HG03095 (cell line): ENCODE measurements at regions not wholly inside any gene's neighbourhood (a gene's known extent, or its start where the extent isn't known, plus 50 kb on each side); places are given as distances from the start of the nearest gene placed in this dataset.
"Not testable (repeated sequence)": the region's sequence is repeated elsewhere in the genome, so short reads cannot be mapped to it uniquely, and the experiment has no call there.

Experiments used
- ATAC-seq: cut with Tn5 transposase; IDR thresholded peaks from one replicate; pipeline ENCODE4 v1.9.1; 2021; ENCODE audit warnings: moderate library complexity; ENCODE audit not compliant: unreplicated experiment

DNA sequence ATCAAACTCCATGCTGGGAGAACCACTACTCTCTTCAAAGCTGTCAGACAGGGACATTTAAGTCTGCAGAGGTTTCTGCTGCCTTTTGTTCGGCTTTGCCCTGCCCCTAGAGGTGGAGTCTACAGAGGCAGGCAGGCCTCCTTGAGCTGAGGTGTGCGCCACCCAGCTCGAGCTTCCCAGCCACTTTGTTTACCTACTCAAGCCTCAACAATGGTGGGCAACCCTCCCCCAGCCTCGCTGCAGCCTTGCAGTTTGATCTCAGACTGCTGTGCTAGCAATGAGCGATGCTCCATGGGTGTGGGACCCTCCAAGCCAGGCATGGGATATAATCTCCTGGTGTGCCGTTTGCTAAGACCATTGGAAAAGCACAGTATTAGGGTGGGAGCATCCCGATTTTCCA lies 185.3 kb downstream of the COX18 start:
- not testable (repeated sequence) for ATAC-seq

DNA sequence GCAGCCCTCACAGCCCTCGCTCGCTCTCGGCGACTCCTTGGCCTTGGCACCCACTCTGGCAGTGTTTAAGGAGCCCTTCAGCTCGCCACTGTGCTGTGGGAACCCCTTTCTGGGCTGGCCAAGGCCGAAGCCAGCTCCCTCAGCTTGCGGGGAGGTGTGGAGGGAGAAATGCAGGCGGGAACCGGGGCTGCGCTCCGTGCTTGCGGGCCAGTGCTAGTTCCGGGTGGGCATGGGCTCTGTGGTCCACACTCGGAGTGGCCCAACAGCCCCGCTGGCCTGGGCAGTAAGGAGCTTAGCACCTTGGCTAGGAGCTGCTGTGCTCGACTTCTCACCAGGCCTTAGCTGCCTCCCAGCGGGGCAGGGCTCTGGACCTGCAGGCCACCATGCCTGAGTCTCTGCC lies 192.6 kb downstream of the COX18 start:
- ATAC-seq, result no peak

DNA sequence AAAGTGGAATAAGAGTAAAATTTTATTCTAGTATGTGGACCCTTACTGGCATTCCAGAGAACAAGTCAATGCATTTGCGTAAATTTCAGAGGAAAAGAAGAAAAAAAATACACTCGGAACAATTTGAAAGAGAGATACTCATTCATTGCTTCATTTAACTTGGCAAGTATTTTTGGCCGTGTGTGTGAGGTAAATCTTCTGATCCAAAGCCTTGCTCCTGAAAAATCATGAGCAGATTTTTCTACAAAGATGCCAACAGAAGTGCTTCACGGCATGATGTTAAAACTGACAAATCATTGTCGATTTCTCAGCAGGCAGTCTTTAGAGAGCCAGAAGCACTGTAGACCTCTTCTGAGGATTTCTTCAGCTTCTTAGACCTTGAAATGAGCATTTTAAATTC lies 194.0 kb downstream of the COX18 start:
- no peak for ATAC-seq

DNA sequence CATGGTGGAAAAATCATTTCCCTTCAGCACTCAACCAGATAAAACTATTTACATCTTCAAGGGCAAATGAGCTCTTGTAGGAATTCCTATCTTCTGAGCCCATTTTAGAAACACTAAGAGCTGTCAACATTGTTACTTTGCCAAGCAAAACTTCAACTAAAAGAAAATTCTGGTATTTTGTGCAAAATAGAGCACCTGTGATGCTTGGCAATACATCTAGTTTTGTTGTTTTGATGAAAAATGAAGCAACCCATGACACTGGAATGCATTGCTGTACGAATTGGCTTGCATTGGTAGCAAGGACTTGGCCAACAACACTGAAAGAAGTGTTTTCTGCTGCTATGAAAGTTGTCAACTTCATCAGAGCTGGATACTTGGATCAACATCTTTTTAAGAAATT lies 194.4 kb downstream of the COX18 start:
- no peak for ATAC-seq

DNA sequence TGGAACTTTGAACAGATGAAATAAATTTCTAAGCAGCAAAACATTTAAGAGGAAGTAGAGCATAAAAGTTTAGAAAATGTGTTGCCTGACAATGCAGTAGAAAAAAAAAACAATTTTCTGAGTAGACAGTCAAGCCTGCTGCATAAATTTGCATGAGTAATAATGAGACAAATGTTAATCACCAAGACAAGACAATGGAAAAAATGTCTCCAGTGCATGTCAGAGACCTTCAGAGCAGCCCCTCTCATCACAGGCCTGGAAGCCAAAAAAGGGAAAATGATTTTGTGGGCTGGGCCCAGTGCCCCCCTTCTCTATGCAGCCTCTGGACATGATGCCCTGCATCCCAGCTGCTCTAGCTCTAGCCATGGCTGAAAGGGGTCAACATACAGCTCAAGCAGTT lies 204.6 kb downstream of the COX18 start:
- ATAC-seq, result no peak

DNA sequence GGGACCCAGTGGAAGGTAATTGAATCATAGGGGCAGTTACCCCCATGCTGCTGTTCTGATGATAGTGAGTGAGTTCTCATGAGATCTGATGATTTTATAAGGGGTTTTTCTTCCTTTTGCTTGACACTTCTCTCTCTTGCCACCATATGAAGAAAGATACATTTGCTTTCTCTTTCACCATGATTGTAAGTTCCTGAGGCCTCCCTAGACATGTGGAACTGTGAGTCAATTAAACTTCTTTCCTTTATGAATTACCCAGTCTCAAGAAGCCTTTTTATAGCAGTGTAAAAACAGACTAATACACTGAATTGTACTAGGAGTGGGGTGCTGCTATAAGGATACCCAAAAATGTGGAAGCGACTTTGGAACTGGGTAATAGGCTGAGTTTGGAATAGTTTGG lies 205.2 kb downstream of the COX18 start:
- ATAC-seq, result not testable (repeated sequence)

DNA sequence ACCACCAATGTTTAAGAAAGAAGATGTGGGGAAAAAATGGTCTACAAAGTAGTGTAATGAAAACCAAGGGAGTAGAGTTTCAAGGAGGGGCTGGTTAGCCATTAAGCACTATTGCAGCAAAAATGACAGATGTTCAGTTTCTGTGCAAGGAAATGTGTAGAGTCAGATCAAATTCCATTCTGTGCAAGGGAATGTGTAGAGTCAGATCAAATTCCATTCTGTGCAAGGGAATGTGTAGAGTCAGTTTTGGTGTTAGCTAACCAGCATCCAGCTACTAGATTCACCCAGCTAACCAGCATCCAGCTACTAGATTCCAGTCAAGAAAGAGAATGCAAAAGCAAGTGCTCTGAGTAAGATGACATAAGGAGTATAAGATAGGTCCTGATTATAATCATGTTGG lies 208.8 kb downstream of the COX18 start:
- no peak for ATAC-seq

DNA sequence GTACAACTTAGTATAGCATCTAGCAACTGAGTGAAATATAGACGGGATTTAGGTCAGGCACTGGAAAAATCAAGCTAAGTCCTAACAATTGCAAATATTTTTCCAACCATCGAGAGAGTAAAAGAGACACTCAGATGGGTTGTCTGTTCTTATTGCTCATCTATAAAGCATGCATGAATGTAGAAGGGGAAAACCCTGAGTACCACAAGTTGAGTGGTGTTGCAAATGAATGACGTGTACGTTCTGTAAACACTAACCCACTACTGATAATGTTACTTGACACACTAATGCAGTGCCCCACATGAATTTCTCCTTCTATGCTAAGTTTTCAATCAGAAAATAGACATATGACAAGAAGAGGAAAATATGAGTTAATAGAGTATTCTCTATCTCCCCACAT lies 211.2 kb downstream of the COX18 start:
- no peak for ATAC-seq

DNA sequence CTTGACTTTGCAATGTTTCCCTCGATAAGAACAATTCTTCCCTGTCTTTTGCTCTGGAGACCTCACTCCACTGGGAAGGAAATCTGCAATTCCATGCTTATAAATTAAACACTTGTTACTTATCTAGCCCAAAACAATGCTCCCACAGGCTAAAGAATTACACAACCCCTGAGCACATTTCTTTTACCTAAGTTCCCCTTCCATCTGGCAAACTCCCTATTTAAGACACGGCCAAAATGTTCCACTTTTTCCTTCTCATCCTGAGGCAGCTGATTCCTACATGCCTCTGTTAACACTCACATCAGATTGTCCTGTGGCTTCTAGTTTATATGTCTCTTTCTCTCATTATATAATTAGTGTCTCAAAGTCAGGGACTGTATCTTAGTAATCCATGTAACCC lies 211.7 kb downstream of the COX18 start:
- no peak for ATAC-seq

DNA sequence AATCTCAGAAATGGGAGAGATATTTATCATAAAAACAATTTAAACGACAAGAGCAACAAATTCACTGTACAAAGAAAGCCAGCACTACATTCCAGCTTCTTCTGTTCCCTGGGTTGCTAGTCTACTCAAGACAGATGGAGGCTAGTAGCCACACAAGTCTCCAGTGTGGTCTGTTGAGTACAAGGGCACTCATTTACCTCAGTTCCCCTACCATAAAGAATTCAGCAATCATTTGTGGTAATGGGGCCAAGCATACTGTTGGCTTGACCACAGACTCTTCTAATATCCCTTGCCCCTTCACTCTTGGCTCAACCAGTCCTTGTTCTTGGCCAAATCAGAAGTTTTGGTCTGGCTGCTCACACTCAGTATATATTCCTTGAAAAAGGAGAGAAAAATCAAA lies 212.3 kb downstream of the COX18 start:
- no peak for ATAC-seq

DNA sequence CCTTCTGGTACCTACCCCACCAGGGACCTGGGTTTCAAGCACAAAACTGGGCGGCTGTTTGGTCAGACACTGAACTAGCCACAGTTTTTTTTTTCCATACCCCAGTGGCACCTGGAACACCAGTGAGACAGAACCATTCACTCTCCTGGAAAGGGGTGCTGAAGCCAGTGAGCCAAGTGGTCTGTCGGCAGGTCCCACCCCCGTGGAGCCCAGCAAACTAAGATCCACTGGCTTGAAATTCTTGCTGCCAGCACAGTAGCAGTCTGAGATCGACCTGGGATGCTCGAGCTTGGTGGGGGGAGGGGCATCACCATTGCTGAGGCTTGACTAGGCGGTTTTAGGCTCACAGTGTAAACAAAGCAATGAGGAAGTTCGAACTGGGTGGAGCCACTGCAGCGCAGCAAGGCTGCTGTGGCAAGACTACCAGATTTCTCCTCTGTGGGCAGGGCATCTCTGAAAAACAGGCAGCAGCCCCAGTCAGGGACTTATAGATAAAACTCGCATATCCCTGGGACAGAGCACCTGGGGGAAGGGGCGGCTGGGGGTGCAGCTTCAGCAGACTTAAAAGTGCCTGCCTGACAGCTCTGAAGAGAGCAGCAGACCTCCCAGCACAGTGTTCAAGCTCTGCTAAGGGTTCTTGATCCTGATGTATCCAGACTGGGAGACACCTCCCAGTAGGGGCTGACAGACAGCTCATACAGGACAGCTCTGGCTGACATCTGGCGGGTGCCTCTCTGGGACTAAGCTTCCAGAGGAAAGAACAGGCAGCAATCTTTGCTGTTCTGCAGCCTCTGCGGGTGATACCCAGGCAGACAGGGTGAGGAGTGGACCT lies 223.0 kb downstream of the COX18 start:
- no peak for ATAC-seq

DNA sequence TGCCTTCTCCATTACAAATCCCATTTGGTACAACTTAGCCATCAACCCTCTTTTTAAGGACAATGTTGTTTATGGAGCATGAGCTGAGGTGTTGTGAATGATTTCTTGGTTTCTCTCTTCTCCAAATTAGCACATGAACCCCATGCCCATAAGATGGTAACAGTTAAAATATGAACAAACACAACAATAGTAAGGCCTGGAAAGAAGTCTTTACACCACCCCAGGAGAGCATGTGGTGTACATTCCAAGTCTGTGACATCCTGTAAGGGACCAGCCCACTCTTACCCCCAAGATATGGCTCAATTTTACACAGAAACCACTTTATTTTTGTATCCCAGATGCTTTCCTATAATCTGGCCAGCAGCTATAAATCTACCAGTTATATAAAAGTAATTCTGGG lies 226.1 kb downstream of the COX18 start:
- ATAC-seq, result no peak

DNA sequence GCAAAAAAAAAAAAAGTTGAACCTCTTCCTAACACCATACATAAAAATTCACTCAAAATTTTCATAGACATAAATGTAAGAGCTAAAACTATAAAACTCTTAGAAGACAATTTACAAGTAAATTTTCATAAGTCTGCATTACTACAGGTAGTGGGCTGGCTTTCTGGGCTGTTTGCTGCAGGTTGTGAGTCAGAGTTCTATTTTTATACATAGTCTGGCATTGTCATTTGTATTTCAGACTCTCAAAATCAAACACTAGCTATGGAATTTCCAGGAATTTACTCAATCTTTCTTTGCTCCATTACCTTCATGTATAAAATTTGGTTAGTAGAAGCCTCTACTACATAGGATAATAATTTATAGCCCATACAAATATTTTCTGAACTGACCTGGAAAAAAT lies 227.2 kb downstream of the COX18 start:
- no peak for ATAC-seq

DNA sequence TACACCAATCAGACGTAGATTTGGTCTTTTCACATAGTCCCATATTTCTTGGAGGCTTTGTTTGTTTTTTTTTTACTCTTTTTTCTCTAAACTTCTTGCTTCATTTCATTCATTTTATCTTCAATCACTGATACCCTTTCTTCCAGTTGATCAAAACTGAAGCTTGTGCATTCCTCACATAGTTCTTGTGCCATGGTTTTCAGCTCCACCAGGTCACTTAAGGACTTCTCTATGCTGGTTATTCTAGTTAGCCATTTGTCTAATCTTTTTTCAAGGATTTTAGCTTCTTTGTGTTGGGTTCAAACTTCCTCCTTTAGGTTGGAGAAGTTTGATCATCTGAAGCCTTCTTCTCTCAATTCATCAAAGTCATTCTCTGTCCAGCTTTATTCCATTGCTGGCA lies 229.3 kb downstream of the COX18 start:
- ATAC-seq, result not testable (repeated sequence)

DNA sequence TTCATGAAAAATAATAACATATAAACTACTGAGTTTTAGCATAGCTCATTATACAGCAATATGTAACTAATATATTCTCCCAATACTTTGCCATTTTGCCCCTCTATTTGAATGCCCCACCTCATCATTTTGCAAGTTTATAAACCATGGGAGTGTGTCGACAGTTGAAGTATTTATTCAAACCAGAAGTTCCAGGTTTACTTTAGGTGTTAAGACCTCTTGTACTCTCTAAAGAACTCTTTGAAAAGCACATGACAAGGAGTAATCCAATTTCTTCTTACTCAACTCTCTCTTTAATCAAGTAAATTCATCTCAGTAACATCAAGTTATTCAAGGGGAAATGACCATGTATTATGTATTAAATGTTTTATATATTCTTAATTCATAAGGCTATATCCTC lies 240.7 kb downstream of the COX18 start:
- ATAC-seq, result no peak

DNA sequence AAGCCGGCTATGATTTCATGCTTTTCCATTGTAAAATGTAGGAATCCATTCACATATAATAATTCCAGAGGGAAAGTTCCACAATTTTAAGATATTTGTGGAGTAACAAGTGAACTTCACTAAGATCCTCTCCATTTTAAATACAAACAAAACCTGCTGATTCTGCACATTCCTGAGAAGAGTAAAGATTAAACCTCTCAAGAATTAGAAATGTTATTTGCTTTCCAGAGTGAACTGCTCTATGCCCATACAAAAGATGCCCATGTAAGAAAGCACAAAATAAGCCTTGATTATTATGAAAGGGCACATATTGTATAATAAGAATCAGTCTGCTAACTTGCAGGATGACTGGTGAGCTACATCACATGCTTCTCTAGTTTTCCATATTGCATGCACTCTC lies 241.5 kb downstream of the COX18 start:
- no peak for ATAC-seq

DNA sequence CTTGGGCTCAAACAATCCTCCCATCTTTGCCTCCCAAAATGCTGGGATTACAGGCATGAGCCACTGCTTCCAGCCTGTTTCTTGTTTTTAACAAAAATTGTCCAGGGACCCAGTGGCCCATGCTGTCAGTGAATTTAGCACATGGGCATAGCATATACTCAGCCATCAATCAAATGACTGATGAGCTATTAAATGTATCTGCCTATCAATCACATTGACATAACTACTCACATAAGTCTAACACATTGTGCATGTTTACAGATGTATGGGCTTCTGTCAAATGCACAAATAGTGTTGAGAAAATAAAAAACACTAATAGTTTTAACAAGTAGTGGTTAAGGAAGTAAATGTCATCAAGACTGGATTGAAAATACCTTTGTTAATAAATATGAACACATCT lies 249.4 kb downstream of the COX18 start:
- no peak for ATAC-seq

DNA sequence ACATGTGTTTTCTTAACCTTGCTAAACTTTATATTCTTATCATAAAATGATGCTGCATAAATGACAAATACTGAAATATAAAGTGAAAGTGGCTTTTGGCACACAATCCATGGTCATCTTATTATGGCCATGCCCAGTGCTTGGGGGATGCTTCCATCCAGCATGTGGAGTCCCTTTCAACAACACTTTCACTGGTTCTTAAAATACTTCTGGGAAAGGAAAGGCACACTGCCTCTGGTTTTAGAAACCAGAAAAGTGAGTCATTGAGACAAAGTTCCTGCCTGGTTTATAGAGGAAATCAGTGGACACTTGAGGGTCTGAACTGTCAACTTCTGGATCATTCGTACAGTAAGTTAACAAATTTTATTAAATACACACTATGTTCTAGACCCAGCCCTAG lies 248.0 kb upstream of the ADAMTS3 start:
- ATAC-seq, result no peak

DNA sequence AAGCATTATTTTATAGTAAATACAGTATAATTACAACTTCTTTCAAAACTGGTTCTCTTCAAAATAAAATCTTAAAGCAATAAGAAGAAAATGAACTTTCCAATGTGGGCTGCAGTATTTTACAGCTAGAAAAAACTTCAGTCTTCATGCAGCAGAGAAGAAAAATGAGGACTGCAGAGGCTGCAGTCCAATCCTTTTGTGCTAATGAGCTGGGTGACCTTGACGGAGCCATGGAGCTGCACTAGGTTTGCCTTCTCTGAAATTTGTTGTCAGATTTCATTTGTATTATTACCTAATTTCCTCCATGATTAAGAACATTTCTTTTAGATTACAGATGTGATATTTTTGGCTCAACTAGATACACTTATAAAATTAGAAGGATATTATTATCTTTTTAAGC lies 245.2 kb upstream of the ADAMTS3 start:
- ATAC-seq, result no peak

DNA sequence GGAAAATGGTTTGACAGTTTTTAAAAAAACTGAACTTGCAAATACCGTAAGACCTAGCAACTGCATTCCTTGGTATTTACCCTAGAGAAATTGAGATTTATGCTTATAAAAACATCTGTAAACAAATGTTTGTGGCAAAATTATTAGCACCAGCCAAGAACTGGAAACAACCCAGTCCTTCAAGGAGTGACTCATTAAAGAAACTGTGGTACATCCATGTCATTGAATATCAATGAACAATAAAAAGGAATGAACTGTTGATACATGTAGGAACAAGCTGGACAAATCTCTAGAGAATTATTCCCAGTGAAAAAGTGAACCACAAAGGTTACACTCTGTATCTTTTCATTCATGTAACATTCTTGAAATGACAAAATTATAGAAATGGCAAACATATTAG lies 240.2 kb upstream of the ADAMTS3 start:
- ATAC-seq, result no peak

DNA sequence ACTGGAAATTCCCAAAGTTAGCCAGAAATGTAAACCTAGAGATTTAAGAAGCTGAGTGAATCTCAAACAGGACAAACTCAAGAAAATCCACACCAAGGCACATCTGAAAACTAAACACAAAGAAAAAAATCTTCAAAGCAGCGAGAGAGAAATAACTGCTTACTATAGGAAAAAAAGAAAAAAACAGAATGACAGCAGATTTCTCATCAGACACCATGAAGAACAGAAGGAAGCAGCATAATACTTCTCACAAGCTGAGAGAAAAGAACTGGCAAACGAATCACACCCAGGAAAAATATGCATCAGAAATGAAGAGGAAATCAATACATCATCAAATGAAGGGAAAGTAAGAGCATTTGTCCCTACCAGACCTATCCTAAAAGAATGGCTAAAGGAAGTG lies 236.3 kb upstream of the ADAMTS3 start:
- no peak for ATAC-seq

DNA sequence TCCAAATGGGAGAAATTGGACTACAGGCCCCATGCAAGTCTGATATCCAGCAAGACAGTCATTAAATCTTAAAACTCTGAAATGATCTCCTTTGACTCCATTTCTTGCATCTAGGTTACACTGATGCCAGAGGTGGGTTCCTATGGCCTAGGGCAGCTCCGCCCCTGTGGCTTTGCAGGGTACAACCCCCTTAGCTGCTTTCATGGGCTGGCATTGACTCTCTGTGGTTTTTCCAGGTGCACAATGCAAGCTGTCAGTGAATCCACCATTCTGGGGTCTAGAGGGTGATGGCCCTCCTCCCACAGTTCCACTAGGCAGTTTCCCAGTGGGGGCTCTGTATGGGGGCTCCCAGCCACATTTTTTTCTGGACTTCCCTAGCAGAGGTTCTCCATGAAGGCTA lies 228.5 kb upstream of the ADAMTS3 start:
- ATAC-seq, result no peak

DNA sequence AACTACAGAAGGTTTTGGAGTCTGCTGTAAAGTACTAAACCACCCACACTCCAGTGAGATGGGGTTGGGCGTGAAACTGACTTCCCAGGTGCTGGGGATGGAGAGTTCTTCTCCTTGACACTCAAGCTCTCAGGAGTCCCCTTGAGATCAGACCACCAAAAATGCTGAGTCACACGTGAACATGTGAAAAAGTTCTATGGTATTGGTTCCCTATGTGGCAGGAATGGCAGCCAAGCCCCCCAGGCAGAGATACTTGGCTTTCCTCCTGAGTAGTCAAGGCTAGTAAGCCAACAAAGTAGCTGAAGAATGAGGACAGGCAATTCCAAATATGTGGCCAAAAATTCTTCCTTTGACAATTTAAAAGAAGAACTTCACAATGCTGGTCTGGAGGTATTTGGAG lies 222.0 kb upstream of the ADAMTS3 start:
- no peak for ATAC-seq
